Fibroblast of peridontal ligament (primary cell): ENCODE measurements at regions not wholly inside any gene's neighbourhood (a gene's known extent, or its start where the extent isn't known, plus 50 kb on each side); places are given as distances from the start of the nearest gene placed in this dataset.
"Not testable (repeated sequence)": the region's sequence is repeated elsewhere in the genome, so short reads cannot be mapped to it uniquely, and the experiment has no call there.

Experiments used
- DNase-seq: peaks from one replicate; pipeline ENCODE4 v3.0.0-alpha.2; 2010; ENCODE audit errors: extremely low read depth

DNA sequence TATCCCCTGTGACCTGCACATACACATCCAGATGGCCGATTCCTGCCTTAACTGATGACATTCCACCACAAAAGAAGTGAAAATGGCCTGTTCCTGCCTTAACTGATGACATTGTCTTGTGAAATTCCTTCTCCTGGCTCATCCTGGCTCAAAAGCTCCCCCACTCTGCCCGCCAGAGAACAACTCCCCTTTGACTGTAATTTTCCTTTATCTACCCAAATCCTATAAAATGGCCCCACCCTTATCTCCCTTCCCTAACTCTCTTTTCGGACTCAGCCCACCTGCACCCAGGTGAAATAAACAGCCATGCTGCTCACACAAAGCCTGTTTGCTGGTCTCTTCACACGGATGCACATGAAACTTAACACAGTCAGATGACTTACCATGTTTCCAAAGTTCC is 403.8 kb downstream of the TBC1D32 start:
- not testable (repeated sequence) for DNase-seq

GRCh38 chr6:120924214-120924613 is 410.1 kb downstream of the TBC1D32 start:
- DNase-seq = no peak

DNA sequence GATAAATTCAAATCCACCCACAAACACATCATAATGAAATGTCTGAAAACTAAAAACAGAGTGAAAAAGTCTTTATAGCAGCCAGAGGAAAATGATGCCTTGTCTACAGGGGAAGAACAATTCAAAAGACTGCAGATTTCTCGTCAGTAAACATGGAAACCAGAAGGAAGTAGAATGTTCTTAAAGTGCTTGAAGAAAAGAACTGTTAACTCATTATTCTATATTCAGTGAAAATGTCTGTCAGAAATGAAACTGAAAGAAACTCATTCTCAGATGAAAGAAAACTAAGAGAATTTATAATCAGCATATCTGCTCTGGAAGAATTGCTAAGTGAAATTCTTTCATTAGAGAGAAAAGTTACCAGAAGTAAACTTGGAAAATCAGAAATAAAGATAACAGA is 416.1 kb downstream of the TBC1D32 start:
- DNase-seq = no peak

DNA sequence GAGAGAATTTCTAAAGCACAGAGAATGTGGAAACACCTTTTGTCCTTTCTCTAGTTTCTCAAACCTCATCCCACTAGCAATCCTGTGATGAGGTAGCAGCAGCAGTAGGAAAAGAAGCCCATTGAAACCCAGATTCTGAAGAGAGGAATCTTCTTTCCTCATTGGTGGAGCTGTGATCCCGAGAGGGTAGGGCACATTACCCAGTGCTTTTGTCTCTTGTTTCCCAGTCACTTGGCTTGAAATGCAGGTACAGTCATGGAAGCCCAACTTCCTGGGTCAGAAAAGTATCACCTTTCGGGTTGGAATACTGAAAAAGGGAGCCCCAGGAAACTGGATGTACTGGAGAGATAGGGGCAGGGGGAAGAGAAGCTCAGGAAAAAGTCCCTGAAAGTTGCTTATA is 417.4 kb downstream of the TBC1D32 start:
- DNase-seq = no peak

- no peak for DNase-seq
Measured at GRCh38 chr6:120913486-120913885, 420.8 kb downstream of the TBC1D32 start.

DNA sequence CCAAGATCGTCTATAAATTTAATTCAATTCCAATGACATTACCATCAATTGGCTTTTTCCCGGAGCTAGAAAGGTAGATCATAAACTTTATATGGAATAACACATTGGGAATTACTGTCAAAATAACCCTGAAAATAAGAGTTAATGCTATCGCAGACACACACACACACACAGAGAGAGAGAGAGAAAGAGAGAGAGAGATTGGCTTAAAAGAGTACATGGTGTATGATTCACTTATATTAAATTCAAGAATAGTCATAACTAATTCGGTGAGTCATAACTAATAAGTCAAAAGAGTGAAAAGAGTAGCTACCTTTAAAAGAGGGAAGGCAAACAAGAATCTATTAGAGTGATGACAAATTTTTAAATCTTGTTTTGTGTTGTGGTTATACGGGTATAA is 425.5 kb downstream of the TBC1D32 start:
- no peak for DNase-seq

DNA sequence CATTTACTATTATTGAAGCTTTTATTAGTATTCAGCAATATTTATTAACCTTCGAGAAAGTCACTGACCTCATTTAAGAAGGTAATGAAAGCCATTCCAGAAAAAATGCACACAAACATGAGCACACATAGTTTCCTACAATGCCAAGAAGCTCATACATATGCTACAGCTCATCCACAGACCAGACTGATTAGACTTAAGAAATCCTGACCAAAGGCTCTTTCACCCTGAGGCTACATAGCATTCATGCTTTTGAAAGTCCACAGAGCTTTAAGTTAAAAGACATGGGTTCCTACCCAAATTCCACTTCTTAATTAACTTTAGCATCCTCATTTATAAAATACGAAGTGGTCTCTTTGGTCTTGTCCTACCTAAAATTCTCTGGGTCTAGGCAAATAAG is 430.4 kb downstream of the TBC1D32 start:
- DNase-seq = no peak

DNA sequence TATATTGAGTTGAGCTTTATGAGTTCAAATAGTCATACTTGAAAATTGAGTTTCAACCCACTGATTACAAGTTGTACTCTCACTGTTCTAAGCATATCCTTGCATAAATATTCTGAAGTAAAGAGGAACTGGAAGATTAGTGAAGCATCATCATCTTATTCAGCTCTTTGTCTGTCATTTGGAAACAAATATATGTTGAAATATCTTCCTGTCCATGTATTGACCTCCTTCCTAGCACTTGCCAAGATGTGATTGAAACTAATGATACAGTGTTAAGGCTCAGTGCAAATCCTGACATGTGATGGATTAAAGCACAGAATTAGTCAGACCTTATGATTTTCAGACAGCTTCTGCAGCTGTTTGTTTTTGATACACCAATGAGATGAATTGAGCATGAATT is 434.3 kb downstream of the TBC1D32 start:
- DNase-seq = no peak

DNA sequence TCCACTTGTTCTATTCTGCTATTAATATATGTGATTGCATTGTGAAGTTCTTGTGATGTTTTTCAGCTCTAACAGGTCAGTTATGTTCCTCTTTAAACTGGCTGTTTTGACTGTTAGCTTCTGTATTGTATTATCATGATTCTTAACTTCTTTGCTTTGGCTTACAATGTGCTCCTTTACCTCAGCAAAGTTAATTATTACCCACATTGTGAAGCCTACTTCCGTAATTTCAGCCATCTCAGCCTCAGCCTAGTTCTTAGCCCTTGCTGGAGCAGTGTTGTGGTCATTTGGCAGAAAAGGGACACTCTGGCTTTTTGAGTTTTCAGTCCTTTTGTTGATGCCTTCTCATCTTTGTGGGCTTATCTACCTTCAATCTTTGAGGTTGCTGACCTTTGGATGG is 440.2 kb downstream of the TBC1D32 start:
- no peak for DNase-seq

- DNase-seq = no peak
Measured at GRCh38 chr6:120876931-120877330, 457.3 kb downstream of the TBC1D32 start.

DNA sequence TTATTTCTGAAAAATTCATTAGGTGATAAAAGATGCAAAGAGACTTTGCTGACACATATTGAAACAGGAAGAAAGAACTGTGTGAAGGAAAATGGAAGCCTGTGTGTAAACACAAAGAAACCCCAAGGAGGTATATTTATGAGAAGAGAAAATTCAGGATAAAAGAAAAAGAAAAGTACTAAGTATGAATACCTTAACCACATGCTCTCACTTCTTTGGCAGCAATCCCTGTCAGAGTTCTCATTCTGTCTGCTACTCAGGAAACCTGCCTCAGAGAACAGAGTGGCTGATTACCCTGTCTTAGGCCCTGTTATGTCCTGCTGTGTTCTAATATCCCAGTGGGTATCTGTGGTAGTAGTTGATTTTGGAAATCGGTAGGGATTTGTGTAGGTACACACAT is 457.9 kb downstream of the TBC1D32 start:
- DNase-seq = no peak

DNA sequence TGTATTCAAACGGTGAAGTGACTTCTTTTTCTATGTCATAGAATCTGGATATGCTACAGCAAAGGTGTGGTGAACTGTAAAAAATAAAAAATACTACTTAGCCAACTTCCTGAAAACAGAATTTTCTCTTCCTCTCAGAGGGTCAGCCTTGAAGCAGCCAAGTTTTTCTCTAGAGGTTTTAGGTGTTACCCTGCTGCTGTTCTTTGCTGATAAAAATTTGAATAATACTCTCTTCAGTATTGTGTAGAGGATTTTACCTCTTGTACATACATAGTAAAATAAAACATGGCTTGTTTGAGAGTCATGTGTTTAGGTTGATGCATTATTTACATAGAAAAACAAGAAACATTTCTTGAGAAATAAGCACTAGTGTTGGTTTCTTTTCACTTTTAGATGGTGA is 458.4 kb downstream of the TBC1D32 start:
- no peak for DNase-seq

- DNase-seq = no peak
Measured at GRCh38 chr6:120874422-120874821, 459.9 kb downstream of the TBC1D32 start.

DNA sequence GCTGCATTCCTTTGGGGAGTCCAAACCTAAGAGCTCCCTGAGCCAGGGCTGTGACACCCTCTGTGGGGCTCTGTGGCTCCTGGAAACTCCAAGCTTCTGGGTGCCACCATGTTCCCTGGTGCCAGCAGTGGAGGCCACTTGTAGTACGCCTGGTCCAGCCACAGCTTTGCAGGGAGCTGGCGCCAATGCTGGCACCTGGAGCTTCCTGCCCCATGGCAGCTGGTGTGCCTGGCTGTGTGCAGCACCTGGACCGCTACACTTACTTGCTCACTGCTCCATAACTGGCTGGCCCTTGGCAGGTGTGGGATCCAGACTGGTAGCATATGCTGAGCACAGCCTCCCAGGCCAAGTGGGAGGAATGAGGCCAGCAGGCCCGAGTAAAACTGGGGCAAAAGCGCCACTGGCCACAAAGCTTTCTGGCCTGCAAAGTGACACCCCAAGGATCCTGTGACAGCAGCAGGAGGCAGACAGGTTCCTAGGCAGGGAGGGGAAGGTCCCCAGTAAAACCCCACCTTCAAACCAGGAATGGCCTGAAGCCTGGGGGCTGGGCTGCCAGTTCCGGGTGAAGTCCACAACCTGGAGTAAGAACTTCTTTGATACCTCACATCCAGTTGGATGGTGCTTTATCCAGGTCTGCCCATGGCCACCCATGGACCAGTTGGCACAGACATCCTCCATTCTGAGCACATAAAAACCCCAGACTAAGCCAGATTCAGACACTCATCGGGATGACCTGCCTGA is 461.0 kb downstream of the TBC1D32 start:
- no peak for DNase-seq

GRCh38 chr6:120872262-120872578 is 462.1 kb downstream of the TBC1D32 start:
- no peak for DNase-seq

DNA sequence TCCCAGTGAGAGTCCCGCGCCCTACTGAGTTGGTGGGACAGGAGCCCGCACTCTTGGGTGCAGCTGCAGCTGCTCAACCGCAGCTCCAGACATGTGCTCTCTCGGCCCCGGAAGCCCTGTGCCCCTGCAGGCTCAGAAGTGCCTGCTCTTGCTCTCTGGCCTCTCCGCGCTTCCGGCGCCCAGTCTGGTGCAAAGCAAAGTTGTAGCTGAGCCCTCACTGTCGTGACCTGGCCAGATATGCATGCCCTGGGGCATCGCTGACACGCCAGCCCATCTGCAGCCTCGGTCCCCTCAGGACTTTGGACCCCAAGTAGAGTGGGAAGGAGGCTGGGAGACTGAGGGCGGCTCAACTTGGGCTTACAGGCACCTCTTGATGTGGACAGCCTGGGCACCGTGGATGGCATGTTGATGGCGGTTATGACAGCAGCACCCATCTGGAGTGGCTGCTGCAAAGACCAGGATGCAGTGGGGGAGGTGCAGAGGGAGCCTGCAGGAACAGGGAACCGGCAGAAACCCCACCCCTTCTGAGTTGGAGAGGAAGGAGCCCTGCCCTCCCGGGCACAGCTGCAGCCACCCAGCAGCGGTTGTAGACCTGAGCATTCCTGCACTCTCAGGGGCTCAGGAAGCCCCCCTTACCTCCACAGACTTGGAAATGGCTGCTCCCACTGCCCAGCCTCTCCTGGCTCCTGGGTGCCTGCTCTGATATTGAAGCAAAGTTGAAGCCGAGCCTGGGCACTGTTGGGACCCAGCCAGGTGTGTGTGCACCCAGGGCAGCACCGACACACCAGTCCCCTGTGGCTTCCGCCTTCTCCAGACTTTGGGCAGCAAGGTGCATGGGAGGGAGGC is 462.6 kb downstream of the TBC1D32 start:
- no peak for DNase-seq

DNA sequence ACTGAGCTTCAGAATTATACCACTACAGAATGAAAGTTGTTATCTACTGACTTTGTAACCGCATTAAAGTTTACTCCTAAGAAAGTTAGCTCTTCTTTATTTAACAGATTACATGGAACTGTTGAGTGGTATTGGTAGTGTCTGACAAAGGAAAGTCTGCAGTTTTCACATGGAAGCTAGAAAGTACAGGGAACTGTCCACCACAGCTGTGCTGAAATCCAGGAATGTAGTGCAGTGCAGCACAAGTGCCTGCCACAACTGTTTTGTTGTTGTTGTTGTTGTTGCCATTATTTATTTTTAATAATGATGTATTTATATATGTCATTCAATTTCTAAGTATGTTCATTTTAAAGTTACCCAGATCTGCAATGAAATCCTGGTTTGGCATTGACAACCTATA is 464.9 kb downstream of the TBC1D32 start:
- no peak for DNase-seq

GRCh38 chr6:120857422-120857821 is 476.9 kb downstream of the TBC1D32 start:
- no peak for DNase-seq

DNA sequence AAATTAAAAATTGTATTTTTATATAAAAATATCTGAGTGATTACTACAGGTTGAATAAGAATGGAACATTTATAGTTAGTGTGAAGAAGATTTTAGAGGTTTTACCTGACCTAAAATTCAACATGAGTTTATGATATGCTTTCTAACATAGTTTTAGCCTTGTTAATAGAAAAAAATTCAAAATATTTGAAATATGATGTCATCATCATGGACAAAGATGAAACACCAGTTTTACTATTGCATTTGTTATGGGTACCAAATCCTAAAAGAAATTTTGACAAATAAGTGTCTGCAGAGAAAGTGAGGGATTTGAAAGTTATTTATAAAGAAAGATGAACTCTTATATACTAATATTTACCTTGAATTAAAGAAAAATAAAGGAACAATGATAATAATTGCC is 479.7 kb downstream of the TBC1D32 start:
- DNase-seq = no peak

- DNase-seq = no peak
Measured at GRCh38 chr6:120853489-120853888, 480.8 kb downstream of the TBC1D32 start.

- no peak for DNase-seq
Measured at GRCh38 chr6:120852293-120852849, 481.9 kb downstream of the TBC1D32 start.

DNA sequence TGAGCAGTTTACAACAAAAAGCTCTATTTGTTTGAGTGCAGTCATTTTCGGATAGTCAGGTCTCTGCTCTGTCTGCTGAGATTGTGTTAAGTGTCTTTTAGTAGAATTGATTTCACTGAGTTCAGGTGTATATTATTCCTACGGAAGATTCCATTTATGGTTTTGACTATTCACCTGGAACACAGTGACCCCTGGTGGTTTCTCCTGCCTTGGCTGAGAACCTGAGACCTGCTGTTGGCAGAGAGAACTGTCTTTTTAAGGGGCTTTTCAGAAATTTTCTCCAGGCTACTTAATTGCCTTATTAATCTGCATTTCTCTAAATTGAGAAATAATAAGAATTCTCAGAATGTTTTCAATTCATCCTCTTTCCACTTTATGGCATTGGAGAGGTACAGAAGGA is 508.0 kb downstream of the TBC1D32 start:
- no peak for DNase-seq

DNA sequence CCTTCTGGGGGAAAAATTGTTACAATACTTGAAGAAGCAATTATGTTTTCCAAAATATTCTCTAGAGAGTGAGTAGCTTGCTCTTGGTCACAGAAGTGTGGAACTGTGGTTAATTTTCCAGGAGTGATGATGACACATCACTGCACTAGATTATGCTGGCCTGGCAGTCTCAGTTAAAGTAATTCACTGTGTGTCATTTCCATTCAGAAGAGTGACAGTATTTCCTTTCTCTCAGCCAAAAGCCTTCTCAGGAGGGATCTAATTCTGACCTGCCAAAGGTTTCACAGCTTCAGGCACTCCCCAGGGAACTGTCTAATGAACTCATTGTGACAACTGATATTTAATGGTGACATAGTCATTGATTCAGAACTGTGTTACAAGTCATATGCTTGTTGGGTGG is 517.5 kb downstream of the TBC1D32 start:
- no peak for DNase-seq
